PC-3 (cell line): ENCODE measurements at regions not wholly inside any gene's neighbourhood (a gene's known extent, or its start where the extent isn't known, plus 50 kb on each side); places are given as distances from the start of the nearest gene placed in this dataset.

Experiments
- ATAC-seq: fragments of 200-7000 bp; cut with Tn5 transposase; 2 replicates; pipeline ENCODE4 v1.9.1; 2020; ENCODE audit warnings: mild to moderate bottlenecking, moderate library complexity
- BruUV-seq: library from RNA; stranded (reverse); fragments of 400-500 nt; replicated peaks from 2 replicates; lab custom pipeline; 2021; lab: Mats Ljungman, UMichigan
- CTCF ChIA-PET: fragments of 300-600 bp; sonication (Branson Sonifier 250); formaldehyde crosslinking; loops from one replicate; lab custom pipeline; 2022; ENCODE audit warnings: antibody characterized with exemption; lab: Charles Lee
- POLR2A ChIA-PET: fragments of 300-600 bp; sonication (Branson Sonifier 250); formaldehyde crosslinking; loops from one replicate; lab custom pipeline; 2022; ENCODE audit warnings: antibody characterized with exemption; ENCODE audit not compliant: unreplicated experiment; lab: Charles Lee
- DNase-seq: peaks from one replicate; pipeline ENCODE4 v3.0.0-alpha.2; 2015
- H2AFZ ChIP-seq: fragments of 300-600 bp; sonication (generic); 2 replicates; pipeline ENCODE4 v1.6.0; 2016; ENCODE audit warnings: antibody characterized with exemption, low read length
- H3F3A ChIP-seq: fragments of 300-600 bp; sonication (generic); one replicate; pipeline ENCODE4 v1.6.0; 2017; ENCODE audit warnings: antibody characterized with exemption, low read length, control low read depth, mild to moderate bottlenecking; ENCODE audit not compliant: unreplicated experiment
- H3K27ac ChIP-seq: fragments of 300-600 bp; sonication (generic); 2 replicates; pipeline ENCODE4 v1.5.1; 2016; ENCODE audit warnings: mild to moderate bottlenecking, low read length
- H3K27me3 ChIP-seq: fragments of 300-600 bp; sonication (generic); 2 replicates; pipeline ENCODE4 v1.6.1; 2016; ENCODE audit warnings: low read length, mixed read lengths
- H3K36me3 ChIP-seq: fragments of 300-600 bp; sonication (generic); 2 replicates; pipeline ENCODE4 v1.6.1; 2016; ENCODE audit warnings: low read depth, mixed run types, low read length, mixed read lengths
- H3K4me1 ChIP-seq: fragments of 300-600 bp; sonication (generic); 2 replicates; pipeline ENCODE4 v1.5.1; 2016; ENCODE audit warnings: low read length; ENCODE audit not compliant: insufficient read depth
- H3K4me2 ChIP-seq: fragments of 300-600 bp; sonication (generic); 2 replicates; pipeline ENCODE4 v1.6.0; 2016; ENCODE audit warnings: low read length
- H3K4me3 ChIP-seq: fragments of 300-600 bp; sonication (generic); 2 replicates; pipeline ENCODE4 v1.5.1; 2016; ENCODE audit warnings: mild to moderate bottlenecking, low read length, mixed read lengths
- H3K79me2 ChIP-seq: fragments of 300-600 bp; sonication (generic); 2 replicates; pipeline ENCODE4 v1.6.1; 2017; ENCODE audit warnings: low read length, mixed read lengths
- H3K9ac ChIP-seq: fragments of 300-600 bp; sonication (generic); 2 replicates; pipeline ENCODE4 v1.6.0; 2016; ENCODE audit warnings: mild to moderate bottlenecking, low read length
- H3K9me2 ChIP-seq: fragments of 300-600 bp; sonication (generic); replicated peaks from 2 replicates; pipeline ENCODE4 v1.6.1; 2016; ENCODE audit warnings: mixed run types, low read length, mixed read lengths
- H3K9me3 ChIP-seq: fragments of 300-600 bp; sonication (generic); 2 replicates; pipeline ENCODE4 v1.6.1; 2016; ENCODE audit warnings: low read length, mixed read lengths
- H4K20me1 ChIP-seq: fragments of 300-600 bp; sonication (generic); 2 replicates; pipeline ENCODE4 v1.6.1; 2016; ENCODE audit warnings: low read length, mixed read lengths
- CTCF ChIP-seq: fragments of 300-600 bp; sonication (generic); conservative IDR thresholded peaks from 2 replicates; pipeline ENCODE4 v1.5.1; 2017; ENCODE audit warnings: antibody characterized with exemption, low read depth, mild to moderate bottlenecking, low read length
- EZH2 ChIP-seq: fragments of 300-600 bp; sonication (generic); IDR thresholded peaks from one replicate; pipeline ENCODE4 v1.6.1; 2017; ENCODE audit warnings: antibody characterized with exemption, mild to moderate bottlenecking, low read length; ENCODE audit not compliant: unreplicated experiment
- EZH2phosphoT487 ChIP-seq: fragments of 300-600 bp; sonication (generic); IDR thresholded peaks from 2 replicates; pipeline ENCODE4 v1.6.1; 2018; ENCODE audit warnings: mild to moderate bottlenecking, antibody characterized with exemption, low read length, borderline replicate concordance
- intact Hi-C: fragments of 100-400 bp; cut with micrococcal nuclease; formaldehyde crosslinking; loops from 2 replicates; pipeline ENCODE4 v1.9.0; 2023

GRCh38 chr7:40918701-40919271 is 784.0 kb downstream of the SUGCT start:
- ChIA-PET POLR2A (no interaction called here), CTCF (interaction anchor here (0.7 kb wide), 1 partner anchor 155 kb away, joined by 3 read pairs; no protein-coding TSS in a partner anchor)
- peak; percentile 27; the same call in 1 of the 2 replicates for ATAC-seq
- no peak overlapping the region for H3K4me2 ChIP-seq
- no peaks in the 10 kb centered on the region for H4K20me1 ChIP-seq
- no peak overlapping the region for H3K9ac ChIP-seq
- DNase-seq: peak; percentile 38
- intact Hi-C loops: no loop called here
- no peaks in the 10 kb centered on the region for H3K9me2 ChIP-seq
- H2AFZ ChIP-seq: no peak overlapping the region
- no peaks in the 10 kb centered on the region for H3F3A ChIP-seq
- peaks cover 20% of the 10 kb centered on the region for H3K4me1 ChIP-seq
- no peaks in the 10 kb centered on the region for H3K9me3 ChIP-seq
- H3K27me3 ChIP-seq: no peaks in the 10 kb centered on the region
- TF ChIP-seq EZH2 (no peak), EZH2phosphoT487 (no peak), CTCF (no peak)
- H3K4me3 ChIP-seq: no peak overlapping the region
- H3K79me2 ChIP-seq: no peaks in the 10 kb centered on the region
- H3K27ac ChIP-seq: no peak overlapping the region
- no TSS peak for BruUV-seq
- H3K36me3 ChIP-seq: no peaks in the 10 kb centered on the region

DNA sequence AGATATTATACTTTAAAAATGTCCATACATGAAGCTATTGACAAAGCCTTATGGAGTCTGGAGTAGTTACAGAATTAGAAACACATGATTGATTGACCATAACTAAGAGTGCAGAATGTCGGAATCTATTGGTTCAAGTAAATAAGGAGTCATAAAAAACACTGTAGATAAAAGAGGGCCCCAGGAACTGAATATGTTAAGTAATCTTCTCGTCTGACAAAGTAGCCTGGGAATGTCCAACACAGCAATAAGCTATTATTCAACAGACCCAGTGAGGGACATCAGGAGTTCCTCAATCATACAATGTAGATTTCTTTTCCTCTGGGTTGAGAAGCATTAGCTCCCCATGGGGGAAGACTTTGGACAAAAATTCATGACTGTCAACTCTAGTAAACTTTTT is 782.0 kb downstream of the SUGCT start:
- DNase-seq (no peak), ATAC-seq (no peak)
- no peak overlapping the region for H3K27ac ChIP-seq
- no peak for TF ChIP-seq CTCF
- TF ChIP-seq EZH2phosphoT487: no peak
- TF ChIP-seq EZH2: no peak
- no peaks in the 10 kb centered on the region for H4K20me1 ChIP-seq
- intact Hi-C loops: no loop called here
- no peak overlapping the region for H2AFZ ChIP-seq
- no peaks in the 10 kb centered on the region for H3F3A ChIP-seq
- no peaks in the 10 kb centered on the region for H3K79me2 ChIP-seq
- H3K9ac ChIP-seq: no peak overlapping the region
- no peaks in the 10 kb centered on the region for H3K9me2 ChIP-seq
- no peak overlapping the region for H3K4me3 ChIP-seq
- no peaks in the 10 kb centered on the region for H3K9me3 ChIP-seq
- ChIA-PET CTCF (no interaction called here), POLR2A (no interaction called here)
- peaks cover 9% of the 10 kb centered on the region; the same call in 1 of the 2 replicates for H3K4me1 ChIP-seq
- no peaks in the 10 kb centered on the region for H3K27me3 ChIP-seq
- no peak overlapping the region for H3K4me2 ChIP-seq
- no TSS peak for BruUV-seq
- H3K36me3 ChIP-seq: no peaks in the 10 kb centered on the region

DNA sequence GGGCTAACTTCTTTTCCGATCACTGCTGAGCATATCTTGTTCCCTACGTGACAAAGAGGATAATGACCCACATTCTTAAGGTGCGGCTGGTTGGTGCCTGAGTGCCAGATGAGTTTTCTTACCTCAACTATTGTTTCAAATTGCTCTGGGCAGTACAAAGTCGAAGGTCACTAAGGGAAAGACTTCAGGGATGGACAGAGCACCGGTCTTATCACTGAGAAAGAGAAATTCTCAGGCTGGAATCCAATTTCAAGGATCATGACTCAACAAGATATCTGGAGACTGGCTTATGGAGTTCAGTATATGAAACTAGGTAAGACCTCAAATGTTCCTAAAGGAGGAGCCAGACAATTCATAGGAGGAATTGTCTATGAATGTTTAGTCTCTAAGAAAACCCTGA is 780.3 kb downstream of the SUGCT start:
- CTCF ChIA-PET: no interaction called here
- no peaks in the 10 kb centered on the region for H3K9me2 ChIP-seq
- no peaks in the 10 kb centered on the region for H3K27me3 ChIP-seq
- no peaks in the 10 kb centered on the region for H3K36me3 ChIP-seq
- no peaks in the 10 kb centered on the region for H3K79me2 ChIP-seq
- no TSS peak for BruUV-seq
- no peak overlapping the region for H3K4me3 ChIP-seq
- H2AFZ ChIP-seq: no peak overlapping the region
- TF ChIP-seq CTCF (no peak), EZH2phosphoT487 (no peak), EZH2 (no peak)
- no peaks in the 10 kb centered on the region for H3K9me3 ChIP-seq
- no peaks in the 10 kb centered on the region for H3F3A ChIP-seq
- H4K20me1 ChIP-seq: no peaks in the 10 kb centered on the region
- no peak overlapping the region for H3K9ac ChIP-seq
- no peak overlapping the region for H3K4me2 ChIP-seq
- ATAC-seq (no peak), DNase-seq (no peak)
- intact Hi-C loops: no loop called here
- peaks cover 9% of the 10 kb centered on the region; the same call in 1 of the 2 replicates for H3K4me1 ChIP-seq
- POLR2A ChIA-PET: no interaction called here
- no peak overlapping the region for H3K27ac ChIP-seq
